Hepatocyte (in vitro differentiated cells): ENCODE measurements at regions not wholly inside any gene's neighbourhood (a gene's known extent, or its start where the extent isn't known, plus 50 kb on each side); places are given as distances from the start of the nearest gene placed in this dataset.

Experiments used
- DNase-seq: peaks from one replicate; pipeline ENCODE4 v3.0.0-alpha.2; 2016; ENCODE audit warnings: low spot score
- H2AFZ ChIP-seq: fragments of 200-600 bp; sonication (generic); 2 replicates; pipeline ENCODE4 v1.6.0; 2016; ENCODE audit warnings: antibody characterized with exemption, mild to moderate bottlenecking
- H3K27ac ChIP-seq: fragments of 200-600 bp; sonication (generic); 2 replicates; pipeline ENCODE4 v1.5.1; 2016; ENCODE audit warnings: mild to moderate bottlenecking
- H3K27me3 ChIP-seq: fragments of 200-600 bp; sonication (generic); 2 replicates; pipeline ENCODE4 v1.6.1; 2016
- H3K36me3 ChIP-seq: fragments of 200-600 bp; sonication (generic); replicated peaks from 2 replicates; pipeline ENCODE4 v1.5.1; 2016; ENCODE audit warnings: low read depth; ENCODE audit not compliant: insufficient read depth
- H3K4me1 ChIP-seq: fragments of 200-600 bp; sonication (generic); 2 replicates; pipeline ENCODE4 v1.5.1; 2016; ENCODE audit warnings: mild to moderate bottlenecking, moderate library complexity; ENCODE audit not compliant: insufficient read depth
- H3K4me2 ChIP-seq: fragments of 200-600 bp; sonication (generic); 2 replicates; pipeline ENCODE4 v1.6.0; 2016
- H3K4me3 ChIP-seq: fragments of 200-600 bp; sonication (generic); 2 replicates; pipeline ENCODE4 v1.5.1; 2016; ENCODE audit warnings: mild to moderate bottlenecking
- H3K79me2 ChIP-seq: fragments of 200-600 bp; sonication (generic); 2 replicates; pipeline ENCODE4 v1.6.0; 2017; ENCODE audit warnings: mild to moderate bottlenecking
- H3K9me2 ChIP-seq: fragments of 200-600 bp; sonication (generic); replicated peaks from 2 replicates; pipeline ENCODE4 v1.6.0; 2017; ENCODE audit warnings: mild to moderate bottlenecking; ENCODE audit not compliant: insufficient read depth
- H3K9me3 ChIP-seq: fragments of 200-600 bp; sonication (generic); 2 replicates; pipeline ENCODE4 v1.5.1; 2016; ENCODE audit warnings: low read depth, mild to moderate bottlenecking
- H4K20me1 ChIP-seq: fragments of 200-600 bp; sonication (generic); 2 replicates; pipeline ENCODE4 v1.6.0; 2016; ENCODE audit warnings: mild to moderate bottlenecking; ENCODE audit not compliant: insufficient read depth, poor library complexity, severe bottlenecking
- EZH2 ChIP-seq: fragments of 200-600 bp; sonication (generic); IDR thresholded peaks from 2 replicates; pipeline ENCODE4 v1.6.1; 2016; ENCODE audit warnings: antibody characterized with exemption, mild to moderate bottlenecking, borderline replicate concordance
- EZH2phosphoT487 ChIP-seq: fragments of 200-600 bp; sonication (generic); IDR thresholded peaks from one replicate; pipeline ENCODE4 v1.6.1; 2018; ENCODE audit warnings: antibody characterized with exemption, mild to moderate bottlenecking, low read depth, moderate library complexity; ENCODE audit not compliant: unreplicated experiment, severe bottlenecking
- WGBS: methylation state at CpG from one replicate; pipeline ENCODE4 v1.1.6; 2016; ENCODE audit warnings: low lambda C conversion rate; ENCODE audit errors: missing lambda C conversion rate; 5-methylcytosine and 5-hydroxymethylcytosine counted together
- TF ChIP-seq, protein P1 (sequence below): fragments of 200-600 bp; sonication (generic); IDR thresholded peaks from 2 replicates; pipeline ENCODE4 v1.5.1; 2016; ENCODE audit warnings: antibody characterized with exemption, mild to moderate bottlenecking; ENCODE audit not compliant: poor library complexity

DNA sequence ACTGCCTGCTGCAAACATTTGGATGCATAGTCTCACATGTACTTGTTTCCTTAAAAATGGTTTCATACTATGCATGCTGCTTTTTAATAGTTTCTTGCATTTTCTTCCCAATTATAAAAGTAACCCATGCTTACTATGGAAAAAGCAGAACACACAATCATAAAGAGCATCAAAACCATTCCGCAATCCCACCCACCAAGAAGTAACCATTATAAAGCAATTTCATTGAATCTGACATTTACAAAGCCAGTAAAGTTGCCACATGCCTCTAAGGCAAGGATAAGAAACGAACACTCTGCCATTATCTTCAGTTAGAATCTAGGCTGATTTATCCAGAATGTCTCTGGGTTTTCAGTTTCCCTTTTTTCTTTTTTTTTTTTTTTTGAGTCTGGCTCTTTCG, 92.7 kb upstream of the OSMR start:
- Histone ChIP-seq H3K4me1 (no peaks in the 10 kb centered on the region), H3K36me3 (no peaks in the 10 kb centered on the region), H2AFZ (no peak overlapping the region), H3K9me3 (no peaks in the 10 kb centered on the region), H3K9me2 (no peaks in the 10 kb centered on the region), H3K4me2 (peak overlapping the region; percentile 9), H3K4me3 (no peak overlapping the region), H4K20me1 (no peaks in the 10 kb centered on the region), H3K79me2 (no peaks in the 10 kb centered on the region), H3K27ac (no peak overlapping the region), H3K27me3 (no peaks in the 10 kb centered on the region)
- 45% methylated on average over 3 of the region's 3 CpGs for WGBS
- DNase-seq, result no peak
- TF ChIP-seq EZH2, result no peak
- TF ChIP-seq EZH2phosphoT487, result no peak
- TF ChIP-seq, protein P1, sequence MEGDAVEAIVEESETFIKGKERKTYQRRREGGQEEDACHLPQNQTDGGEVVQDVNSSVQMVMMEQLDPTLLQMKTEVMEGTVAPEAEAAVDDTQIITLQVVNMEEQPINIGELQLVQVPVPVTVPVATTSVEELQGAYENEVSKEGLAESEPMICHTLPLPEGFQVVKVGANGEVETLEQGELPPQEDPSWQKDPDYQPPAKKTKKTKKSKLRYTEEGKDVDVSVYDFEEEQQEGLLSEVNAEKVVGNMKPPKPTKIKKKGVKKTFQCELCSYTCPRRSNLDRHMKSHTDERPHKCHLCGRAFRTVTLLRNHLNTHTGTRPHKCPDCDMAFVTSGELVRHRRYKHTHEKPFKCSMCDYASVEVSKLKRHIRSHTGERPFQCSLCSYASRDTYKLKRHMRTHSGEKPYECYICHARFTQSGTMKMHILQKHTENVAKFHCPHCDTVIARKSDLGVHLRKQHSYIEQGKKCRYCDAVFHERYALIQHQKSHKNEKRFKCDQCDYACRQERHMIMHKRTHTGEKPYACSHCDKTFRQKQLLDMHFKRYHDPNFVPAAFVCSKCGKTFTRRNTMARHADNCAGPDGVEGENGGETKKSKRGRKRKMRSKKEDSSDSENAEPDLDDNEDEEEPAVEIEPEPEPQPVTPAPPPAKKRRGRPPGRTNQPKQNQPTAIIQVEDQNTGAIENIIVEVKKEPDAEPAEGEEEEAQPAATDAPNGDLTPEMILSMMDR, result no peak

DNA sequence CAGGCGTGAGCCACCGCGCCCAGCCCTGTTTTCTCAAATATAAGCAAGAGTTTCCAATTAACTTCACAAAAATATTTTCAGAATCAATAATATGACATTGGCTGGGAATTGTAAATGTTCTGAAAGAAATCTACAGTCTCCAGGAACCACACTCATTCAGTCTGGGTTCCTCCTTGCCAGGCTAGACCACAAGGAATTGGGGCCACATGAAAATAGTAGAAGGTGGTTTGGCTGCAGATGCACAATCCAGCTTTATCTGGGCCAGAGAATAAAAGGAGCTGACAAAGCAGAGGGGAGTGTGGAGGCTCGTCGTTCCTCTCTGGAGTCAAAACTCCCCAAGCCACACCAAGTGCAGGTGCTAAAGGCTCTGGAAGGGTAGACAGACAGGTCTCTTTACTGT, 92.0 kb upstream of the OSMR start:
- no peaks in the 10 kb centered on the region for H3K9me3 ChIP-seq
- no peaks in the 10 kb centered on the region for H3K4me1 ChIP-seq
- no peaks in the 10 kb centered on the region for H4K20me1 ChIP-seq
- no peaks in the 10 kb centered on the region for H3K27me3 ChIP-seq
- H3K36me3 ChIP-seq, result no peaks in the 10 kb centered on the region
- no peak for DNase-seq
- no peak overlapping the region for H3K27ac ChIP-seq
- no peak overlapping the region for H2AFZ ChIP-seq
- H3K4me3 ChIP-seq, result no peak overlapping the region
- 85% methylated on average over 5 of the region's 5 CpGs for WGBS
- H3K4me2 ChIP-seq, result no peak overlapping the region
- no peak for TF ChIP-seq EZH2
- TF ChIP-seq EZH2phosphoT487, result no peak
- TF ChIP-seq, protein P1, result no peak
- no peaks in the 10 kb centered on the region for H3K9me2 ChIP-seq
- H3K79me2 ChIP-seq, result no peaks in the 10 kb centered on the region

DNA sequence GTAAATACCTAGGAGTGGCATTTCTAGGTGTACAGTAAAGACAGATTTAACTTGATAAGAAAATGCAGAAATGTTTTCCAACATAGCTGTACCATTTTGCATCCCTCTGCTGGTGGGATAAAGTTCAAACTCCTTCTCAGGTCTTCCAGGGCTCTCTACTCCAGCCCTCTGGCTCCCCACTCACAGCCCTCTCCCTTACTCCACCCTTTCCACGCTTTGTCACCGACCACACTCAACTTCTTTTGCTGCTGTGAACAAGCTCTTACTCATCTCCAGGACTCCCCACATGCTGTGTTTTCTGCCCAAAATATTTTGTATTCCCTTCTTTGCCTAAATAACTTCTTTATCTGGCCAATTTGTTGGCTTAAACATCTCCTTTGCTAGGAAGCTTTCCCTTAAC, 90.6 kb upstream of the OSMR start:
- no peaks in the 10 kb centered on the region for H4K20me1 ChIP-seq
- no peak for TF ChIP-seq EZH2
- TF ChIP-seq, protein P1, result peak; percentile 5
- H3K4me1 ChIP-seq, result peaks cover 7% of the 10 kb centered on the region
- 83% methylated on average over 2 of the region's 2 CpGs for WGBS
- H3K79me2 ChIP-seq, result no peaks in the 10 kb centered on the region
- no peaks in the 10 kb centered on the region for H3K9me2 ChIP-seq
- H3K4me2 ChIP-seq, result no peak overlapping the region
- H2AFZ ChIP-seq, result no peak overlapping the region
- DNase-seq, result no peak
- H3K27ac ChIP-seq, result no peak overlapping the region
- no peaks in the 10 kb centered on the region for H3K36me3 ChIP-seq
- H3K4me3 ChIP-seq, result no peak overlapping the region
- no peaks in the 10 kb centered on the region for H3K27me3 ChIP-seq
- H3K9me3 ChIP-seq, result no peaks in the 10 kb centered on the region

DNA sequence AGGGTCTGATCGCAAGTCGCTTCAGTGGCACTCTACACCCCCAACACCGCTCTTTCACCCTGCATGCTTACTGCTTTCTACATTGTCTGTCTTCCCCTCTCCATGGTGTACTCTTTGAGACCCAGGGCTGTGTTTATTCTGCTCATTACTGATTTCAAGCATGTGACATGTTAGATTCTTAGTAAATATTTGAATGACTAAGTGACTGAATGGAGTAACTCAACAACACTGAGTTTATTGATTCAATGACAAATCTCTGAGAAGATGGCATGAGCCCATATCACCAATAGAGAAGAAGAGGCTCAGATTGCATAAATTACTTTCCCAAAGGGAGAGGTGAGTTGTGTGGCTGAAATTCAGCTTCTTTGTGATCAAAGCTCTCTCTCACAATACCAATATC, 89.7 kb upstream of the OSMR start:
- peaks cover 7% of the 10 kb centered on the region for H3K4me1 ChIP-seq
- H3K36me3 ChIP-seq, result no peaks in the 10 kb centered on the region
- no peak overlapping the region for H3K4me2 ChIP-seq
- H3K9me3 ChIP-seq, result no peaks in the 10 kb centered on the region
- TF ChIP-seq EZH2phosphoT487 (no peak), EZH2 (no peak)
- TF ChIP-seq, protein P1, result no peak
- no peaks in the 10 kb centered on the region for H3K9me2 ChIP-seq
- H3K4me3 ChIP-seq, result no peak overlapping the region
- no peaks in the 10 kb centered on the region for H3K27me3 ChIP-seq
- H2AFZ ChIP-seq, result no peak overlapping the region
- H3K27ac ChIP-seq, result no peak overlapping the region
- H4K20me1 ChIP-seq, result no peaks in the 10 kb centered on the region
- H3K79me2 ChIP-seq, result no peaks in the 10 kb centered on the region
- WGBS, result 100% methylated on average over 3 of the region's 3 CpGs
- DNase-seq, result no peak
